GM12878 (cell line): ENCODE measurements at regions not wholly inside any gene's neighbourhood (a gene's known extent, or its start where the extent isn't known, plus 50 kb on each side); places are given as distances from the start of the nearest gene placed in this dataset.

Experiments used
- ATAC-seq: fragments of 200-7000 bp; cut with Tn5 transposase; 3 replicates; pipeline ENCODE4 v1.9.1; 2020; ENCODE audit warnings: mild to moderate bottlenecking, moderate library complexity
- BruUV-seq: library from RNA; stranded (reverse); fragments of 400-500 nt; replicated peaks from 2 replicates; lab custom pipeline; 2021; lab: Mats Ljungman, UMichigan
- CTCF ChIA-PET: fragments of 300-600 bp; sonication (Branson Sonifier 250); formaldehyde crosslinking; extraction: SDS; loops from one replicate; lab custom pipeline; 2021; ENCODE audit warnings: inconsistent platforms; lab: Yijun Ruan, JAX
- POLR2A ChIA-PET: fragments of 350-600 bp; formaldehyde crosslinking; extraction: SDS; loops from one replicate; lab custom pipeline; 2021; ENCODE audit warnings: inconsistent platforms; lab: Charles Lee
- RAD21 ChIA-PET: fragments of 300-600 bp; sonication (Branson Sonifier 250); formaldehyde crosslinking; loops from one replicate; lab custom pipeline; 2023; ENCODE audit warnings: antibody characterized with exemption; ENCODE audit not compliant: unreplicated experiment; lab: Charles Lee
- SMC1A ChIA-PET: fragments of 300-600 bp; sonication (Branson Sonifier 250); formaldehyde crosslinking; loops from one replicate; lab custom pipeline; 2023; ENCODE audit not compliant: unreplicated experiment, uncharacterized antibody; lab: Charles Lee
- DNase-seq: peaks from one replicate; pipeline ENCODE4 v3.0.0-alpha.2; 2011; ENCODE audit warnings: low read depth, low spot score
- FAIRE-seq: peaks from 3 replicates; lab custom pipeline; 2011; peaks lifted over from hg19 to GRCh38; lab: Jason Lieb, UNC
- H2AFZ ChIP-seq: 2 replicates; pipeline ENCODE4 v1.6.0; 2011; ENCODE audit warnings: low read depth, low read length, control low read depth; ENCODE audit not compliant: control insufficient read depth
- H3K27ac ChIP-seq: 2 replicates; pipeline ENCODE4 v1.5.1; 2011; ENCODE audit warnings: control low read depth; ENCODE audit not compliant: control insufficient read depth, insufficient read depth
- H3K27me3 ChIP-seq, 2 experiments: replicated peaks in 1 of 2; 2 replicates each; pipeline versions ENCODE4 v1.6.0 to v1.6.1; 2011; ENCODE audit warnings: low read length in 1 of 2; ENCODE audit not compliant: control insufficient read depth in 2 of 2, insufficient read depth in 2 of 2
- H3K36me3 ChIP-seq, 2 experiments: 2 replicates each; pipeline ENCODE4 v1.5.1; 2011; ENCODE audit warnings: low read length in 1 of 2; ENCODE audit not compliant: control insufficient read depth in 2 of 2, insufficient read depth in 2 of 2
- H3K4me1 ChIP-seq: 2 replicates; pipeline ENCODE4 v1.6.1; 2011; ENCODE audit warnings: mild to moderate bottlenecking, low read length, moderate library complexity, mixed read lengths; ENCODE audit not compliant: control insufficient read depth, insufficient read depth
- H3K4me2 ChIP-seq: 2 replicates; pipeline ENCODE4 v1.6.0; 2011; ENCODE audit warnings: control low read depth; ENCODE audit not compliant: control insufficient read depth, insufficient read depth
- H3K4me3 ChIP-seq: fragments of 200-600 bp; sonication (generic); 2 replicates; pipeline ENCODE4 v1.5.1; 2016
- H3K79me2 ChIP-seq: 2 replicates; pipeline ENCODE4 v1.6.0; 2011; ENCODE audit warnings: low read length; ENCODE audit not compliant: control insufficient read depth, insufficient read depth
- H3K9ac ChIP-seq: 2 replicates; pipeline ENCODE4 v1.8.0; 2011; ENCODE audit warnings: low read length, control low read depth, mixed read lengths; ENCODE audit not compliant: control insufficient read depth, insufficient read depth
- H3K9me3 ChIP-seq: replicated peaks from 3 replicates; pipeline ENCODE4 v1.5.1; 2011; ENCODE audit warnings: mild to moderate bottlenecking, low read length; ENCODE audit not compliant: control insufficient read depth, insufficient read depth
- H4K20me1 ChIP-seq: 2 replicates; pipeline ENCODE4 v1.6.0; 2011; ENCODE audit not compliant: control insufficient read depth, insufficient read depth
- ASH2L ChIP-seq: fragments of 300-600, 200-600 bp; sonication (generic); IDR thresholded peaks from 2 replicates; pipeline ENCODE4 v1.6.1; 2017; ENCODE audit warnings: low read depth, mild to moderate bottlenecking, borderline replicate concordance
- CHD2 ChIP-seq: IDR thresholded peaks from 2 replicates; pipeline ENCODE4 v1.6.1; 2011; ENCODE audit warnings: low read depth, low read length, improper control_type of control experiment, borderline replicate concordance
- HDAC6 ChIP-seq: fragments of 200-600 bp; sonication (generic); IDR thresholded peaks from one replicate; pipeline ENCODE4 v1.8.0; 2017; ENCODE audit warnings: antibody characterized with exemption; ENCODE audit not compliant: unreplicated experiment
- IKZF1 ChIP-seq: fragments of 450-650 bp; conservative IDR thresholded peaks from 2 replicates; pipeline ENCODE4 v1.6.1; 2017; ENCODE audit warnings: antibody characterized with exemption, mild to moderate bottlenecking
- MEF2B ChIP-seq: fragments of 450-650 bp; IDR thresholded peaks from 2 replicates; pipeline ENCODE4 v1.6.1; 2018; ENCODE audit warnings: mild to moderate bottlenecking, moderate library complexity; ENCODE audit not compliant: partially characterized antibody, poor library complexity, severe bottlenecking
- NFIC ChIP-seq: IDR thresholded peaks from 2 replicates; pipeline ENCODE4 v1.6.1; 2012; ENCODE audit warnings: low read depth, mild to moderate bottlenecking, inconsistent platforms, low read length, moderate library complexity
- POLR2AphosphoS5 ChIP-seq: IDR thresholded peaks from 2 replicates; pipeline ENCODE4 v1.6.1; 2011; ENCODE audit warnings: mild to moderate bottlenecking, low read length, inconsistent platforms
- SIX5 ChIP-seq: IDR thresholded peaks from 2 replicates; pipeline ENCODE4 v1.6.1; 2011; ENCODE audit warnings: mild to moderate bottlenecking, low read depth, low read length, moderate library complexity; ENCODE audit not compliant: severe bottlenecking
- SPI1 ChIP-seq: IDR thresholded peaks from 2 replicates; pipeline ENCODE4 v1.6.1; 2011; ENCODE audit warnings: low read depth, mild to moderate bottlenecking, low read length, moderate library complexity, borderline replicate concordance; ENCODE audit not compliant: insufficient read depth
- YY1 ChIP-seq: IDR thresholded peaks from 2 replicates; pipeline ENCODE4 v1.6.1; 2011; ENCODE audit warnings: low read depth, mild to moderate bottlenecking, low read length
- ZZZ3 ChIP-seq: IDR thresholded peaks from 2 replicates; pipeline ENCODE4 v1.6.1; 2011; ENCODE audit warnings: low read depth; ENCODE audit not compliant: control insufficient read depth, insufficient read length
- WGBS: methylation state at CpG from one replicate; pipeline ENCODE4 v1.1.6; 2016; ENCODE audit warnings: low lambda C conversion rate; ENCODE audit not compliant: insufficient replicate concordance, insufficient coverage; ENCODE audit errors: missing lambda C conversion rate; 5-methylcytosine and 5-hydroxymethylcytosine counted together
- in situ Hi-C: fragments of 300-500 bp; cut with MboI; formaldehyde crosslinking; loops from 9 replicates; pipeline ENCODE4 v1.14.3; 2018; ENCODE audit warnings: mixed read lengths
- intact Hi-C: fragments of 100-400 bp; cut with micrococcal nuclease; formaldehyde crosslinking; loops from one replicate; pipeline ENCODE4 v1.14.2; 2022; ENCODE audit not compliant: unreplicated experiment

DNA sequence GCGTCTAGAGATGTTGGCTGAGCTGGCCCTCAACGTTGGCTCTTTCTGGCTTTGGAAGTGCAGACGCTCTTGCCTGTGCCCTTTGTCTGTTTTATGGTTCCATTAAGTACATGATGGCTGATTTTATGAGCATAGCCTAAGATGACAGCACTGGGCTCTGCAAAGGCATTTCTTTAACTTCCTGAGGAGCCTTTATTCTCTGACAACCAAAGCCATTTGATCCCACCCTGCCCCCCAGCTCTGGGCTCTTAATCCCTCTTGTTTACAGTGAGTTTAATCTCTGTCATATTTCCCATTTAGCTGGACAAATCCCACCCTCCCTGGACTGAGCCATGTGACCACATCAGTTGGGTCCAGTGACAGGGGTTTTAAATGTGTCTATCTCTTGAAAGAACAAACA is 195.9 kb downstream of the ACKR3 start:
- no peak for FAIRE-seq
- intact Hi-C loops, result no loop called here
- no peak for TF ChIP-seq SIX5
- no peak for TF ChIP-seq MEF2B
- TF ChIP-seq SPI1, result no peak
- TF ChIP-seq YY1, result no peak
- no peak for TF ChIP-seq IKZF1
- TF ChIP-seq ZZZ3, result no peak
- no peak for TF ChIP-seq NFIC
- TF ChIP-seq POLR2AphosphoS5, result no peak
- no peak for TF ChIP-seq ASH2L
- TF ChIP-seq HDAC6, result no peak
- TF ChIP-seq CHD2, result no peak

More for the DNA sequence above, 195.9 kb downstream of the ACKR3 start:
- ATAC-seq (no peak), DNase-seq (no peak)
- Histone ChIP-seq H3K9me3 (no peaks in the 10 kb centered on the region), H4K20me1 (no peaks in the 10 kb centered on the region), H3K9ac (no peak overlapping the region), H3K27me3 (no peaks in the 10 kb centered on the region; a peak in 2 of 4 replicates), H3K36me3 (no peaks in the 10 kb centered on the region), H3K4me2 (no peak overlapping the region), H3K4me1 (no peaks in the 10 kb centered on the region), H3K27ac (no peak overlapping the region), H3K4me3 (no peak overlapping the region), H2AFZ (no peak overlapping the region), H3K79me2 (no peaks in the 10 kb centered on the region)
- SMC1A ChIA-PET, result no interaction called here
- RAD21 ChIA-PET, result no interaction called here
- in situ Hi-C loops, result no loop called here
- 21% methylated on average over 3 of the region's 3 CpGs for WGBS
- no TSS peak for BruUV-seq
- POLR2A ChIA-PET, result no interaction called here
- CTCF ChIA-PET, result no interaction called here
